NT2/D1 (cell line): ENCODE measurements at regions not wholly inside any gene's neighbourhood (a gene's known extent, or its start where the extent isn't known, plus 50 kb on each side); places are given as distances from the start of the nearest gene placed in this dataset.
"Not testable (repeated sequence)": the region's sequence is repeated elsewhere in the genome, so short reads cannot be mapped to it uniquely, and the experiment has no call there.

Experiments
- DNase-seq: peaks from one replicate; pipeline ENCODE4 v3.0.0-alpha.2; 2011; ENCODE audit warnings: low read depth, low spot score
- H3K27me3 ChIP-seq: 2 replicates; pipeline ENCODE4 v1.6.0; 2011; ENCODE audit warnings: mild to moderate bottlenecking; ENCODE audit not compliant: insufficient read length, insufficient read depth
- H3K36me3 ChIP-seq: 2 replicates; pipeline ENCODE4 v1.6.1; 2011; ENCODE audit warnings: mild to moderate bottlenecking, low read length, mixed read lengths; ENCODE audit not compliant: insufficient read depth, insufficient read length
- H3K4me1 ChIP-seq: 2 replicates; pipeline ENCODE4 v1.5.1; 2011; ENCODE audit not compliant: insufficient read depth, insufficient read length
- H3K4me3 ChIP-seq: 2 replicates; pipeline ENCODE4 v1.5.1; 2011; ENCODE audit warnings: low read depth; ENCODE audit not compliant: insufficient read length
- H3K9ac ChIP-seq: 2 replicates; pipeline ENCODE4 v1.6.0; 2011; ENCODE audit warnings: low read depth; ENCODE audit not compliant: insufficient read length
- H3K9me3 ChIP-seq: 2 replicates; pipeline ENCODE4 v1.5.1; 2011; ENCODE audit warnings: mild to moderate bottlenecking, low read length; ENCODE audit not compliant: insufficient read depth
- SUZ12 ChIP-seq: IDR thresholded peaks from 2 replicates; pipeline ENCODE4 v1.6.1; 2011; ENCODE audit not compliant: insufficient read length, insufficient read depth; ENCODE audit errors: extremely low read depth
- YY1 ChIP-seq: IDR thresholded peaks from 2 replicates; pipeline ENCODE4 v1.6.1; 2011; ENCODE audit not compliant: insufficient read length, insufficient read depth
- ZNF274 ChIP-seq: IDR thresholded peaks from 2 replicates; pipeline ENCODE4 v1.6.1; 2011; ENCODE audit warnings: mild to moderate bottlenecking, low read depth, low read length

DNA sequence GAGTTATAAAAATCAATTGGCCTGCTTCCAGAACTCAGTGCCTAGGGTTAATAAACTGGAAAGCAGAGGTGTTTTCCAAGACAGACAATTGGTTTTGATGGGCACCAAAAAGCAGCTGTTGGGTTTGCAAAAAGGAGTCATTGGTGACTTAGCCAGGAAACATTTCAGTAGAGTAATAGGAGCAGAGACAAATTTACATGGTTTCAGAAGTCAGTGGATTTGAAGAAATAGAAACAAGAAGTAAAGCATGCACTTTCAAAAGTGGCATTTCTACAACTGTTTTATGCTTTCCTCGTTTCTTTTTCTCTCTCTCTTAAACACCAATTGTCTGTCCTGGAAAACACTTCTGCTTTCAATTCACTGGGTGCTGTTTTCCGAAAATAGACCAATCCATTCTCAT is 87.8 kb downstream of the GLUL start:
- Histone ChIP-seq H3K36me3 (no peaks in the 10 kb centered on the region), H3K9ac (no peak overlapping the region), H3K27me3 (no peaks in the 10 kb centered on the region), H3K9me3 (no peaks in the 10 kb centered on the region), H3K4me1 (peaks cover 6% of the 10 kb centered on the region), H3K4me3 (no peak overlapping the region)
- TF ChIP-seq SUZ12 (no peak), ZNF274 (no peak), YY1 (no peak)
- DNase-seq = no peak

DNA sequence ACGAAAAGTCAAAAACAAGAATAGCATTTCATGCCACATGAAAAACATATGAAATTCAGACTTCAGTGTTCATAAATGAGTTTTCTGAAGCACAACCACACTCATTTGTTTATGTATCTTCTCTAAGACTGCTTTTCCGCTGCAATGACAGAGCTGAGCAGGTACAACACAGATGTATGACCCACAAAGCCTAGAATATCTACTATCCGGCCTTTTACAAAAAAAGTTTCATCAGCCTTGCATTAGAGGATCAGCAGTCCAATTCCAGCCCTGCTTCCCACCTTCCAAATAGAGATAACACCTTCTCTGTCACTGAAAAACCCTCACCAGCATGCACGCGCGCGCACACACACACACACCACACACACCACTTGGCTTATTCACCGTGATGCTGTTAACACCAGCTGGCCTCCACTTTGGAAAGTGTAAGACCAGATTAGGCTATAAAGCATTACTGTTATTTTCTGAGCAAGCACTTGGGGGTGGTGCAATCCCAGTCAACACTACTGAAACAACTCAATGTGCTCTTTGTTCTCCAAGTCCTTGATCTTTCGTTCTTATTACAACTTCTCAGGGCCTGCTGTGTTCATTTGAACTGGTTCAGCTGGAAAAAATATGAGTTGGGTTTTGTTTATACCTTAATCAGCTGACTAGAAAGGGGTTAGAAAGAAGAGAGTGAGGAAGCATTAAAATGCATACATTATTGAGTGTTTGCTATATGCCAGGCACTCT is 90.0 kb downstream of the GLUL start:
- no peak for DNase-seq
- TF ChIP-seq ZNF274 (no peak), YY1 (no peak)
- Histone ChIP-seq H3K4me3 (no peak overlapping the region), H3K36me3 (no peaks in the 10 kb centered on the region), H3K9ac (no peak overlapping the region), H3K9me3 (no peaks in the 10 kb centered on the region), H3K4me1 (peaks cover 8% of the 10 kb centered on the region), H3K27me3 (no peaks in the 10 kb centered on the region)

DNA sequence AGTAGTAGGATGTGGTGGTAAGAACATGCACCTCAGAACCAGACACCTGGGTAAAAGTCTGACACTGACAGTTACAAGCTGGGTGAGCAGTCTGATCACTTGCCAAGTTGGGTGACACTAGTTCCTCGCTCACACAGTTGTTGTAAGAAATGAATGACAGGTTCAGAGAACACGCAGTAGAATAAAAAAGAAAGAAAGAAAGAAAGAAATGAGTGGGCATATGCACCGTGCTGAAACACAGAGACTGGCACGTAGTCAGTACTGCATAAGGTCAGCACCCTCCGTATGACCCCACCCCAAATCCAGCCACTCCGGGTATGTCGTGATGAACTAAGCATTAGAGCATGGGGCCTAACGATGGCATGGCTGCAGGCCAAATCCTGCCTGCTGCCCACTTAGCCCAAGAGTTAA is 90.6 kb downstream of the GLUL start:
- Histone ChIP-seq H3K27me3 (no peaks in the 10 kb centered on the region), H3K9me3 (no peaks in the 10 kb centered on the region), H3K36me3 (no peaks in the 10 kb centered on the region), H3K9ac (no peak overlapping the region), H3K4me1 (peaks cover 8% of the 10 kb centered on the region), H3K4me3 (no peak overlapping the region)
- DNase-seq = no peak
- no peak for TF ChIP-seq ZNF274
- no peak for TF ChIP-seq YY1
- TF ChIP-seq SUZ12 = no peak

DNA sequence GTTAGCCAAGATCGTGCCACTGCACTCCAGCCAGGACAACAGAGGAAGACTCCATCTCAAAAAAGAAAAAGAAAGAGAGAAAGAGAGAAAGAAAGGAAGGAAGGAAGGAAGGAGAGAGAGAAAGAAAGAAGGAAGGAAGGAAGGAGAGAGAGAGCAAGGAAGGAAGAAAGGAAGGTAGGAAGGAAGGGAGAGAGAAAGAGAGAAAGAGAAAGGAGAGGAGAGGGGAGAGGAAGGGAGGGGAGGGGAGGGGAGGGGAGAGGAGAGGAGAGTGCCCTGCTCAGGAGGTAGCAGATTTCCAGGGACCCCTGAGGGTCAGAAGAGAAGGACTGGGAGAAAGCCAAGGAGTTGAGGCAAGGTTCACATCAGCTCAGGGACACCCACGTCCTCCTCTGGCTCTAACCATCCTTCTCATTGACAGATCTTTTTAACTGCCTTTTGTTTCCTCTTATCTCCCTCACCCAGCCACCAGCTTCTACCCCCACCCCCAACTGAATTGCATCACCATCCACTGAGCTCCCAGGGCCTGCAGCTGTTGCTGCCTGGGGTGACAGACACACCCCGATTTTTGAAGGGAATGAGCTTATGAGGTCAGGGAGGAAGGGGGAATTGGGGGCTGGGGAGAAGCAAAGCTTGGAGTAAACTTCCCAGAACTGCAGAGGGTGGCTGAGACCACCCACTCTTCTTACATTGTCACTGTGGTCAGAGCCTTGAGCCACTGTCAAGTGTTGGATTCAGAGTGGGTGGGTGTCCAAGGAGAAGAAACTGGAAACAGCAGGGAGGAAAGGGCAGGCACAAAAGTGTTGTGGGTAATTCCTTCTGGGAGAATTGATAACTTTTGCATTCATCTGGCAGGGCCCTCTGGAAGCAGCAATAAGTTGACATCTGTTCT is 91.6 kb downstream of the GLUL start:
- no peak overlapping the region for H3K4me3 ChIP-seq
- TF ChIP-seq YY1 (no peak), SUZ12 (no peak), ZNF274 (no peak)
- peaks cover 8% of the 10 kb centered on the region for H3K4me1 ChIP-seq
- H3K9me3 ChIP-seq = no peaks in the 10 kb centered on the region
- no peak overlapping the region for H3K9ac ChIP-seq
- no peaks in the 10 kb centered on the region for H3K36me3 ChIP-seq
- no peak for DNase-seq
- no peaks in the 10 kb centered on the region for H3K27me3 ChIP-seq

DNA sequence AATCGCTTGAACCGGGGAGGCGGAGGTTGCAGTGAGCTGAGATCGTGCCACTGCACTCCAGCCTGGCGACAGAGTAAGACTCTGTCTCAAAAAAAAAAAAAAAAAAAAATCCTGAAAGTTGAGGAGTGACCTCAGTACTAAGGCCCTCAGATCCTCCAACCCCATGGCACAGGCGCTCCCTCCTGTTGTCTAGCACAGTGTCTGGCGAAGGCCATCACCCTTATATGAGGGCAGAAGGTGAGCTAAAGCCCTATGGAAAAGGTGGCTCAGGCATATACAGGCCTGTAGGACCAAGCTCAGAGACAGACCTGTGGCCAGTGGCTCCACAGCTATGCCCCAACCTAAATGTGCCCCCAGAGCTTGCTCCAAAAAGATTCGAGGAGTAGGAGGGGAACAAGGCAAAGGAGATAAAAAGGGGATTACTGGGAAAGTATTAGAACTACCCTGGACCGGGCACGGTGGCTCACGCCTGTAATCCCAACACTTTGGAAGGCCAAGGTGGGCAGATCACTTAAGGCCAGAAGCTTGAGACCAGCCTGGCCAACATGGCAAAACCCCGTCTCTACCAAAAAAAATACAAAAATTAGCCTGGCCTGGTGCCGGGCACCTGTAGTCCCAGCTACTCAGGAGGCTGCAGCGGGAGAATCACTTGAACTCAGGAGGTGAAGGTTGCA is 92.4 kb downstream of the GLUL start:
- not testable (repeated sequence) for DNase-seq, H3K27me3 ChIP-seq, H3K4me3 ChIP-seq, H3K4me1 ChIP-seq, H3K9ac ChIP-seq, H3K9me3 ChIP-seq, H3K36me3 ChIP-seq

DNA sequence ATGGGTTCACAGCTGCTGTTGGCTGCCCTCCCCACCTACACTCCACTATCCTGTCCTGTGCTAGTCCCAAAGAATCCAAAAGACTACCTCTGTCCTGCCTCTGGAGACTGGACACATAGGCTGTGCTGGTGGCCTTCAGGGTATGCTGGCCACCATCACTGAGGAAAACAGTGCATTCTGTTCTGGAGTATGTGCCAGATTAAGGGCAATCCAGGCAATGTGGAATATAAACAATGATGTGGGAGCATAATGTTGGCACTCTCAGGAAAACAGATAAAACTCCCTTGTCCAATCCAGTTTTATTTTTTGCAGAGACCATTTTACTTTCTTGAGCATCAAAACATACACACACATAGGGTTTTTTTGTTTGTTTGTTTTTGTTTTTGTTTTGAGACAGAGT is 94.3 kb downstream of the GLUL start:
- Histone ChIP-seq H3K4me1 (peaks cover 7% of the 10 kb centered on the region), H3K27me3 (no peaks in the 10 kb centered on the region), H3K4me3 (no peak overlapping the region), H3K9ac (no peak overlapping the region), H3K36me3 (no peaks in the 10 kb centered on the region), H3K9me3 (no peaks in the 10 kb centered on the region)
- DNase-seq = no peak
- TF ChIP-seq YY1 (no peak), SUZ12 (no peak), ZNF274 (no peak)

DNA sequence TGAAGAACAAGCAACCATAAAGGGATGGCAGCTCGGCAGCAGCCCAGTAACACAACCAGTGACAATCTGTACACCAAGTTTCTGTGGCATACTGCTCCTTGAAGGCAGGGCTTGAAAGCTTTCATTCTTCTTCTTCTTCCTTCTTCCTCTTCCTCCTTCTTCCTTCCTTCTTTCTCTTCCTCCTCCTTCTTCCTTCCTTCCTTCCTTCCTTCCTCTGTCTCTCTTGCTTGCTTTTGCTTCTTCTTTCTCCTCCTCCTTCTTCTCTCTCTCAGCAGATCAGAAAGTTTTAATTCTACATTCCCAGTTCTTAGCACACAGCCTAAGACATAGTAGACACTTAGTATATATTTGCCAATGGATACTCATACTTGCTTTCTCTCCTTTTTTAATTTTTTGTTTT is 95.9 kb downstream of the GLUL start:
- Histone ChIP-seq H3K4me1 (peaks cover 6% of the 10 kb centered on the region), H3K9me3 (no peaks in the 10 kb centered on the region), H3K27me3 (no peaks in the 10 kb centered on the region), H3K9ac (no peak overlapping the region), H3K4me3 (no peak overlapping the region), H3K36me3 (no peaks in the 10 kb centered on the region)
- no peak for TF ChIP-seq YY1
- TF ChIP-seq ZNF274 = no peak
- no peak for TF ChIP-seq SUZ12
- DNase-seq = no peak
